NOMO-1 treated with dmso at 0.1 percent for 144 hours (cell line): ENCODE measurements at regions not wholly inside any gene's neighbourhood (a gene's known extent, or its start where the extent isn't known, plus 50 kb on each side); places are given as distances from the start of the nearest gene placed in this dataset.
A peak's percentile ranks its signal among the peaks of the same experiment; 100 is the strongest.

Experiments used
- DNase-seq: peaks from one replicate; lab custom pipeline; 2025; ENCODE audit not compliant: unreplicated experiment; lab: John Stamatoyannopoulos, UW

- DNase-seq = no peak
Observed at GRCh38 chrX:39121903-39122302, 320.6 kb downstream of the MID1IP1 start.

DNA sequence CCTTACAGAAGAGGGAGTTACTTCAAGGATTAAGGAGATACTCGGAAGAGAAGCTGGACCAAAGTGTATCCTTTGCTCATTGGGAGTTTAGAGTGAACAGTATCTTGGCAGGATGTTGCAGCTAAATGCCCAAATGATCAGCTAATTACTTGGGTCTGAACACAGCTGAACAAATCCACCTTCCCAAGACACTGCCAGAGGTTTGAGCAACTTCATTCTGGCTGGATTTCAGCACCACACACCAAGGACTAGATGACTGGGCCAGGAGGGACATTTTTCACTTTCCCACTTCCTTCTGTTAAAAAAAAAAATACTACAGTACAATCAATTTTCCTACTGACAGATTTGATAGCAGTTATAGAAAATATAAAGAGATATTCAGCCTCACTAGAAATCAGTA is 324.6 kb downstream of the MID1IP1 start:
- no peak for DNase-seq

DNA sequence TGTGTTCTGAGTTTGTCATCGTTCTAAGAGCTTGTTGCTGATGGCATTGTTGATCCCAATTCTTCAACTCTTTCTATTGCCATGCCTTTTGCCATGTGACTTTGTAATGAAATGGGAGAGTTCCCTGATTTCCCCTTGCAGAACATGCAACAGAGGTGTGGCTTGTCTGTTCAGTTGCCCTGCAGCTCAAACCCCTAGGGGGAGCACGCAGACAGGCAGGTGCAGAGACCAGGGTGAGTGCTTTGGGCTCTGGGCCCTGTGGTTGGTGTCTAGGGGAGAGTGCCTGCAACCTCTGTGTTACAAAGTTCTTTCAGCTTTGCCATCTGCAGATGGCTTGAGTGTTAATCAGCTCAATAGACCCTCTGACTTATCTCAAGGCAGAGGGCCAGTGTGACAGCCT is 332.7 kb downstream of the MID1IP1 start:
- peak; percentile 37 for DNase-seq

DNA sequence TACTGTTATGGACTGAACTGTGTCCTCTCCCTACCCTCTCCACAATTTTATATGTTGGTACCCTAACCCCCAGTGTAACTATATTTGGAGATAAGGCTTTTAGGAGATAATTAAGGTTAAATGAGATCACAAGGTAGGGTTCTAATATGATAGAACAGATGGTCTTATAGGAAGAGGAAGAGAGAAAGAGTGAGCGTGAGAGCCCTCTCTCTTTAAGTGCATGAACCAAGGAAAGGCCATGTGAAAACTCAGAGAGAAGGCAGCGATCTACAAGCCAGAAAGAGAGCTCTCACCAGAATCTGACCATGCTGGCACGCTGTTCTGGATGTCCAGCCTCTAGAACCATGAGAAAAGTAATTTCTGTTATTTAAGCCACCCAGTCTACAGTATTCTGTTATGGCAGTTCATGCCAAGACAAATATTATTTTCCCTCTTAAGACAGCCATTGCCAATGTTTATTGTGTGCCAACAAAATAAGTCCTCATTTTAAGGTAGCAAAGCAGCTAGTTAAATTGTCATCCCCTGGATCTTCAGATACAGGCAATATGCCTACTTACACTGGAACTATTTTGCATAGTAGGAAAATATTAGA is 336.2 kb downstream of the MID1IP1 start:
- no peak for DNase-seq

GRCh38 chrX:39140581-39140980 is 339.3 kb downstream of the MID1IP1 start:
- no peak for DNase-seq

DNA sequence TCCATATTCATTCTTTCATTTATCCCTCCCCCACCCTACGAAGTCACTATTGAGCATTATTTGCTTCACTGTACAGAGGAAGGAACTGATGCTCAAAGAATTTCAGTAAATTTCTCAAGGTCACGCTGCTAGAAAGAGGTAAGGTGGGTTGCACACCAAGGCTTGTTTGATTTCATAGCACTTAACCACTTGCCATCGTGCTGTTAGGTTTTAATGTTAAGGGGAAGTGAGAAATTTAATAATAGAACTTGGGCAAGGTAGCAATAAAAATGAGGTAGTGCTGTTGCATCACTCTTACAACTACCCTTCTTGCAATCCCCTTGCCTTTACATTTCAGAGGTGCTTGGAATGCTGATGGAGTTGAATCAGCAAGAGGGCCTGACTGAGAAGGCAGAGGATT is 343.1 kb downstream of the MID1IP1 start:
- DNase-seq = peak; percentile 87

DNA sequence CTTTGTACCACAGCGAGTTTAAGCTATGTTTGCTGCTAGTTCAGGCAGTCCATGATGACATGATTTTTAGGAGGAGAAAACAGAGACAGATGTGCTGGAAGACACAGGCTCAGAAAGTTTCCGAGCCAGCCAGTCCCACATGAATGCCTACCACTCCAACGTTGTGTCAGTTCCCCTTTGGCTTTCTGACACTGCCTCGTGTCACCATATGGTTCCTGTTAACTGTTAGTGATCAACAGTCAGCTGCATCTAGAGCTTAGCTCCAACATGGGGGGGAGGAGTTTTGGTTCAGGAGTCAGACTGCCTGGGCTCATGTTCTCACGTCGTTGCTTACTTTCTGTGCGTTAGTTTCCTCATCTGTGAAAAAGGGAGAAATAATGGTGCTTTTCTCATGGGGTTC is 343.7 kb downstream of the MID1IP1 start:
- peak; percentile 90 for DNase-seq

DNA sequence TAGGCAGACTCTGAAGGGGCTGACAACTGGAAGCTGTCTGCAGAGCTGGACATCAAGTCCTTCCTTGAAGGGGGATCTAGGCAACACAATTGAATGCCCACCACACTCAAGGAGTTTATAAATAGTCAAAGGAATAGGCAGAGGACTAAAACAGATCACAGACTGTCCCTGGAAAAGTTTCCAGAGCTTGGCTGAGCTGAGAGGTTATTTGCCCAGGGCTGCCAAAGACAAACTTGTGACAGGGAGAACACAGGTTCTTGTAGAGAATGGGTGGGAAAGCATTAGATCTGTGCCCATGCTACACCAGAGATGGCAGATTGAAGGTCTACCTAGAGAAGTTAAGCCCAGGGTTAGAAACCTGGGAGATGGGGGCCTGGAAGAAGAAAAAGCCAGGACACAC is 344.6 kb downstream of the MID1IP1 start:
- DNase-seq = no peak

- DNase-seq = peak; percentile 68
Observed at GRCh38 chrX:39149761-39150160, 348.5 kb downstream of the MID1IP1 start.

DNA sequence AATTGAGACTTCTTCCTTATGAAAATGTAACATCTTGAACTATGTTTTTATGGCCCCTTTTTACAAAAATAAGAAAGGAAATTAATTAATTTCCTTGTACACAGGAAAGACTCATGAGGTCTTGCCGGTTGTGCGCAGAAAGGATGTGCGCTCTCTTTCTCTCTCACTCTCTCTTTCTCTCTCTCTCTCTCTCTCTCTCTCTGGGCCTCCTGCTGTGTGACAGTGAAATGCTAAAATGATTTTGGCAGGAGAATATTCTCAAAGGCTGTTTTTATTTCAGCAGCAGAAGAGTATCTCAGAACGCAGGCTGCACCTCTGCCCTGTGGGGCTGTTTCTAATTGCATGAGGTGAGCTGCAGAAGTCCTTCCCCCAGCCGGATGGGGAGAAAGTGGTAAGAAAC is 349.0 kb downstream of the MID1IP1 start:
- no peak for DNase-seq

- no peak for DNase-seq
Observed at GRCh38 chrX:39150621-39151020, 349.4 kb downstream of the MID1IP1 start.

- DNase-seq = peak; percentile 50
Observed at GRCh38 chrX:39152106-39152649, 350.9 kb downstream of the MID1IP1 start.

DNA sequence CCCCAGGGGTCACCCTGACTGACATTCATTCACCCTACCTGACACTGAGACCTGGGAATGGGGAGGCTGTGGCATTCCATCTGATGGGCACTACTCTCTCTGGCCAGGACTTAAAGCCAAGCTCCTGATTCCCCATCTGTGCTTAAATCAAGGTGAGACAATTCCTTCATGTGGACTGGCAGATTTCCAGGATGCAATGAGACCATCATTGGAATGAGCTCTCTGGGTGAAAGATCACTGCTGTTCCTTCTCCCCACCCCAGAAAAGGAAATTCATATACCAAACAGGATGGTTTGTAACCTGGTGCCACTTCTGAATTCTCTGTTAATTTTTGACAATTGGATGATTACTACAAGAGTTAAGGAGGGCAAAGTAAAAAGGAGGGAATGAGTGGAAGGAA is 354.8 kb downstream of the MID1IP1 start:
- DNase-seq = no peak

- DNase-seq = no peak
Observed at GRCh38 chrX:39157006-39157405, 355.7 kb downstream of the MID1IP1 start.

- DNase-seq = no peak
Observed at GRCh38 chrX:39157796-39158195, 356.5 kb downstream of the MID1IP1 start.

- DNase-seq = peak; percentile 45
Observed at GRCh38 chrX:39158801-39159657, 357.8 kb downstream of the MID1IP1 start.

- no peak for DNase-seq
Observed at GRCh38 chrX:39159921-39160507, 358.8 kb downstream of the MID1IP1 start.

- DNase-seq = peak; percentile 22
Observed at GRCh38 chrX:39161611-39162255, 360.5 kb downstream of the MID1IP1 start.

- no peak for DNase-seq
Observed at GRCh38 chrX:39162322-39162735, 361.1 kb downstream of the MID1IP1 start.

DNA sequence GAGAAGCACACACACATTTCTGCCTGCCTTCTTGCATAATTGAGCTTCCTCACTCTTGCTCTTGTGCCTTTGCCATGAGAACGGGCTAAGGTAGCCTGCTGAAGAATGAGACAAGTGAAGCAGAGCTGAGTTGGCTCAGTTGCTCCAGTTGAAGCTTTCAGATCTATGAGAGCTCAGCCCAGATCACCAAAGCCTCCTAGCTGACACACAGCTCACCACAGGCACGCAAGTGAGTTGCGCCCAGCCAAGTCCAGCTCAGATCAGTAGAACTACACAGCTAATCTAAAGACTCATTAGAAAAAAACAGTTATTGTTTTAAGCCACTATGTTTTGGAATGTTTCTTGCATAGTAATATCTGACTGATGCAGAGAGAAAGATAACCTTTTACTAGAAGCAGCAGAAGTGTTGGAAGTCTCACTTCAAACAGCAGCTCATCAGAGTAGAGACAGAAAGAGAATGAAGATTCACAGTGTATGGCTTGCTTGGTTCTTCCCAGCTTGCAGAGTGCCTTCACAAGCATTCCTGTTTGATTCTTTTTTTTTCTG is 362.4 kb downstream of the MID1IP1 start:
- DNase-seq = no peak

GRCh38 chrX:39164212-39164611 is 363.0 kb downstream of the MID1IP1 start:
- DNase-seq = no peak
